ENCODE measurements at regions not wholly inside any gene's neighbourhood (a gene's known extent, or its start where the extent isn't known, plus 50 kb on each side); places are given as distances from the start of the nearest gene placed in this dataset.

DNA sequence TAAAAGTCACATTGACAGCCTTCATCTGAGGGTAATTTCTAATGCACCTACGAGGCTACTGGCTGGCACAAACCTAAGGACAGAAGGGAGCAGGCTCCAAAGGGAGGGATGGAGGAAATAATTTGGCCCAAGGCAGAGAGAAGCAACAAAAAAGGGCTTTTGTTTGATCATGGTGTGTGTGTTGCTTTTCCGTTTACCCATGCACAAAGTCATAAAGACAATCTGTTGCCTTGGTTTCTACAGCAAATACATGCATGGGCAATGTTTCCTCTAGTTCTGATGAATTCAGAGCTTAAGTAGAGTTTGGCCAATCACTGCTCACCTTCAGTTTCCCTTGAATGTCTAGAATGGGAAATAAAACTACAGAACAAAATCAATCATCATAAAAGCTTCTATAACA, 262.5 kb upstream of the CAND1 start:
- TF ChIP-seq, protein P1, sequence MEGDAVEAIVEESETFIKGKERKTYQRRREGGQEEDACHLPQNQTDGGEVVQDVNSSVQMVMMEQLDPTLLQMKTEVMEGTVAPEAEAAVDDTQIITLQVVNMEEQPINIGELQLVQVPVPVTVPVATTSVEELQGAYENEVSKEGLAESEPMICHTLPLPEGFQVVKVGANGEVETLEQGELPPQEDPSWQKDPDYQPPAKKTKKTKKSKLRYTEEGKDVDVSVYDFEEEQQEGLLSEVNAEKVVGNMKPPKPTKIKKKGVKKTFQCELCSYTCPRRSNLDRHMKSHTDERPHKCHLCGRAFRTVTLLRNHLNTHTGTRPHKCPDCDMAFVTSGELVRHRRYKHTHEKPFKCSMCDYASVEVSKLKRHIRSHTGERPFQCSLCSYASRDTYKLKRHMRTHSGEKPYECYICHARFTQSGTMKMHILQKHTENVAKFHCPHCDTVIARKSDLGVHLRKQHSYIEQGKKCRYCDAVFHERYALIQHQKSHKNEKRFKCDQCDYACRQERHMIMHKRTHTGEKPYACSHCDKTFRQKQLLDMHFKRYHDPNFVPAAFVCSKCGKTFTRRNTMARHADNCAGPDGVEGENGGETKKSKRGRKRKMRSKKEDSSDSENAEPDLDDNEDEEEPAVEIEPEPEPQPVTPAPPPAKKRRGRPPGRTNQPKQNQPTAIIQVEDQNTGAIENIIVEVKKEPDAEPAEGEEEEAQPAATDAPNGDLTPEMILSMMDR (conservative IDR thresholded peaks at IDR 0.05; ENCODE audit: low read length), result no peak
- no peak for TF ChIP-seq EZH2phosphoT487 (IDR thresholded peaks at IDR 0.05; ENCODE audit: borderline replicate concordance)

Measured in Loucy (cell line).